Coronary artery (tissue), 2 donors: ENCODE measurements at regions not wholly inside any gene's neighbourhood (a gene's known extent, or its start where the extent isn't known, plus 50 kb on each side); places are given as distances from the start of the nearest gene placed in this dataset.

Source experiments
- DNase-seq: peaks from one replicate; pipeline ENCODE4 v3.0.0-alpha.2; 2017; ENCODE audit warnings: low spot score
- H3K27ac ChIP-seq, 2 donors: fragments of 200-600 bp; sonication (generic); one replicate each; pipeline ENCODE4 v1.5.1; 2016 to 2019
- H3K4me3 ChIP-seq: fragments of 200-600 bp; sonication (generic); 2 replicates; pipeline ENCODE4 v1.5.1; 2016; ENCODE audit warnings: mild to moderate bottlenecking, moderate library complexity
- CTCF ChIP-seq: fragments of 200-600 bp; sonication (generic); IDR thresholded peaks from one replicate; pipeline ENCODE4 v1.5.1; 2019; ENCODE audit warnings: antibody characterized with exemption

- no peak for DNase-seq
- Histone ChIP-seq H3K27ac (no peak overlapping the region), H3K4me3 (no peak overlapping the region)
- no peak for TF ChIP-seq CTCF
These were observed 493.4 kb downstream of the MATN1 start for GRCh38 chr1:30229960-30230359.

GRCh38 chr1:30229557-30229956 is 493.8 kb downstream of the MATN1 start:
- TF ChIP-seq CTCF: no peak
- DNase-seq: no peak
- Histone ChIP-seq H3K4me3 (no peak overlapping the region), H3K27ac (no peak overlapping the region)

- H3K4me3 ChIP-seq: no peak overlapping the region
- no peak overlapping the region for H3K27ac ChIP-seq
- no peak for TF ChIP-seq CTCF
- DNase-seq: no peak
These were observed 496.7 kb downstream of the MATN1 start for GRCh38 chr1:30226648-30227047.

- TF ChIP-seq CTCF: no peak
- H3K4me3 ChIP-seq: no peak overlapping the region
- DNase-seq: no peak
- no peak overlapping the region for H3K27ac ChIP-seq
These were observed 498.0 kb downstream of the MATN1 start for GRCh38 chr1:30225357-30225756.

- TF ChIP-seq CTCF: no peak
- Histone ChIP-seq H3K4me3 (no peak overlapping the region), H3K27ac (no peak overlapping the region)
- no peak for DNase-seq
These were observed 503.7 kb downstream of the MATN1 start for GRCh38 chr1:30219675-30220074.

GRCh38 chr1:30218438-30218837 is 504.9 kb downstream of the MATN1 start:
- no peak for DNase-seq
- no peak overlapping the region for H3K27ac ChIP-seq
- no peak for TF ChIP-seq CTCF
- no peak overlapping the region for H3K4me3 ChIP-seq

- no peak for TF ChIP-seq CTCF
- Histone ChIP-seq H3K27ac (no peak overlapping the region), H3K4me3 (no peak overlapping the region)
- DNase-seq: no peak
These were observed 506.8 kb downstream of the MATN1 start for GRCh38 chr1:30216602-30217001.
